ENCODE measurements at regions not wholly inside any gene's neighbourhood (a gene's known extent, or its start where the extent isn't known, plus 50 kb on each side); places are given as distances from the start of the nearest gene placed in this dataset.
A peak's percentile ranks its signal among the peaks of the same experiment; 100 is the strongest.

GRCh38 chr7:118104812-118105441, 79.0 kb upstream of the LSM8 start:
- FAIRE-seq: peak; percentile 38
- no peaks in the 10 kb centered on the region for H3K4me1 ChIP-seq (ENCODE audit: control insufficient read depth, insufficient read depth, low read length)
- no TSS peak for BruUV-seq (replicated peaks)

More at GRCh38 chr7:118104812-118105441, 79.0 kb upstream of the LSM8 start:
- Histone ChIP-seq H3K79me2 (ENCODE audit: control insufficient read depth, insufficient read depth, low read length) (no peaks in the 10 kb centered on the region), H3K9ac (ENCODE audit: control insufficient read depth, insufficient read depth, low read length) (no peak overlapping the region), H3K27me3 (replicated peaks in 1 of 2; ENCODE audit: control insufficient read depth in 2 of 2, insufficient read depth in 2 of 2, low read length in 1 of 2) (no peaks in the 10 kb centered on the region), H3K27ac (ENCODE audit: control insufficient read depth, insufficient read depth) (no peak overlapping the region), H3K9me3 (replicated peaks; ENCODE audit: control insufficient read depth, insufficient read depth, low read length) (no peaks in the 10 kb centered on the region), H3K36me3 (ENCODE audit: control insufficient read depth in 2 of 2, insufficient read depth in 2 of 2, low read length in 1 of 2) (no peaks in the 10 kb centered on the region), H3K4me2 (ENCODE audit: control insufficient read depth, insufficient read depth) (no peak overlapping the region), H4K20me1 (ENCODE audit: control insufficient read depth, insufficient read depth) (no peaks in the 10 kb centered on the region), H3K4me3 (no peak overlapping the region), H2AFZ (ENCODE audit: control insufficient read depth, low read depth, low read length) (no peak overlapping the region)
- in situ Hi-C loops (cut with MboI): no loop called here
- ChIA-PET POLR2A (no interaction called here), CTCF (interaction anchor here (0.6 to 1.9 kb wide), 7 partner anchors 10 to 407 kb away, joined by 3 to 6 read pairs (median 3); no protein-coding TSS in a partner anchor), SMC1A (ENCODE audit: uncharacterized antibody, unreplicated experiment) (interaction anchor here (0.7 to 1.6 kb wide), 3 partner anchors 9 to 111 kb away, joined by 3 to 4 read pairs (median 3); no protein-coding TSS in a partner anchor), RAD21 (ENCODE audit: unreplicated experiment) (interaction anchor here (0.6 to 1.3 kb wide), 3 partner anchors 65 to 359 kb away, joined by 3 to 4 read pairs (median 3); no protein-coding TSS in a partner anchor)
- WGBS (ENCODE audit: insufficient coverage, insufficient replicate concordance, low lambda C conversion rate, missing lambda C conversion rate): 0% methylated on average over 2 of the region's 2 CpGs
- peak; percentile 80 for ATAC-seq
- DNase-seq (ENCODE audit: low read depth, low spot score): no peak
- intact Hi-C loops (cut with micrococcal nuclease; ENCODE audit: unreplicated experiment): loop anchor here (1.0 to 5.0 kb wide), 2 partner anchors 113 to 355 kb away; no protein-coding TSS in a partner anchor
- TF ChIP-seq CTCF (IDR thresholded peaks at IDR 0.05 in 2 of 3, conservative IDR thresholded peaks at IDR 0.05 in 1 of 3; ENCODE audit: control insufficient read depth in 2 of 3, extremely low read depth in 1 of 3, insufficient read depth in 1 of 3, low read depth in 3 of 3, low read length in 3 of 3) (peak; percentile 42 to 62 (median 52); a peak in 5 of 6 replicates), IRF3 (IDR thresholded peaks at IDR 0.05) (no peak), RAD21 (IDR thresholded peaks at IDR 0.05; ENCODE audit: insufficient read depth, low read depth, low read length) (peak; percentile 63), ZZZ3 (IDR thresholded peaks at IDR 0.05; ENCODE audit: control insufficient read depth, insufficient read length, low read depth) (no peak), SMC3 (IDR thresholded peaks at IDR 0.05; ENCODE audit: borderline replicate concordance, low read length) (peak; percentile 78; the same call in 1 of the 2 replicates), IKZF2 (IDR thresholded peaks at IDR 0.05) (no peak), NFYB (IDR thresholded peaks at IDR 0.05; ENCODE audit: insufficient read depth, low read depth, low read length) (no peak), NR2F1 (conservative IDR thresholded peaks at IDR 0.05) (no peak)
- TF ChIP-seq, protein P1, sequence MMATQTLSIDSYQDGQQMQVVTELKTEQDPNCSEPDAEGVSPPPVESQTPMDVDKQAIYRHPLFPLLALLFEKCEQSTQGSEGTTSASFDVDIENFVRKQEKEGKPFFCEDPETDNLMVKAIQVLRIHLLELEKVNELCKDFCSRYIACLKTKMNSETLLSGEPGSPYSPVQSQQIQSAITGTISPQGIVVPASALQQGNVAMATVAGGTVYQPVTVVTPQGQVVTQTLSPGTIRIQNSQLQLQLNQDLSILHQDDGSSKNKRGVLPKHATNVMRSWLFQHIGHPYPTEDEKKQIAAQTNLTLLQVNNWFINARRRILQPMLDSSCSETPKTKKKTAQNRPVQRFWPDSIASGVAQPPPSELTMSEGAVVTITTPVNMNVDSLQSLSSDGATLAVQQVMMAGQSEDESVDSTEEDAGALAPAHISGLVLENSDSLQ (IDR thresholded peaks at IDR 0.05): no peak
- TF ChIP-seq, protein P2, sequence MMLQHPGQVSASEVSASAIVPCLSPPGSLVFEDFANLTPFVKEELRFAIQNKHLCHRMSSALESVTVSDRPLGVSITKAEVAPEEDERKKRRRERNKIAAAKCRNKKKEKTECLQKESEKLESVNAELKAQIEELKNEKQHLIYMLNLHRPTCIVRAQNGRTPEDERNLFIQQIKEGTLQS (IDR thresholded peaks at IDR 0.05; ENCODE audit: borderline replicate concordance, extremely low read depth, low read depth, low read length): no peak
